K562 (cell line): ENCODE measurements at regions not wholly inside any gene's neighbourhood (a gene's known extent, or its start where the extent isn't known, plus 50 kb on each side); places are given as distances from the start of the nearest gene placed in this dataset.

Source experiments
- ATAC-seq: fragments of 200-7000 bp; cut with Tn5 transposase; 3 replicates; pipeline ENCODE4 v1.9.1; 2020; ENCODE audit warnings: moderate library complexity
- BruUV-seq: library from RNA; stranded (reverse); fragments of 400-500 nt; replicated peaks from 2 replicates; lab custom pipeline; 2021; lab: Mats Ljungman, UMichigan
- CTCF ChIA-PET: fragments of 300-600 bp; formaldehyde crosslinking; extraction: SDS; loops from one replicate; lab custom pipeline; 2021; ENCODE audit warnings: low intra/inter-chr PET ratio; lab: Yijun Ruan, JAX
- POLR2A ChIA-PET: fragments of 300-600, 350-650 bp; sonication (Branson Sonifier 250); formaldehyde crosslinking; extraction: SDS; loops from one replicate; lab custom pipeline; 2021; ENCODE audit warnings: antibody characterized with exemption, inconsistent platforms; lab: Yijun Ruan, JAX
- DNase-seq, 4 experiments: peaks; one replicate each; pipeline versions ENCODE4 v3.0.0 to v3.0.0-alpha.2; 2011 to 2018; ENCODE audit warnings: low spot score in 3 of 4, mixed read lengths in 3 of 4; ENCODE audit errors: extremely low read depth in 1 of 4
- FAIRE-seq: peaks from 2 replicates; lab custom pipeline; 2011; peaks lifted over from hg19 to GRCh38; lab: Jason Lieb, UNC
- H2AFZ ChIP-seq: 2 replicates; pipeline ENCODE4 v1.6.0; 2011; ENCODE audit warnings: low read depth, low read length, control low read depth, inconsistent platforms
- H3K27ac ChIP-seq: fragments of 200-600 bp; 3 replicates; pipeline ENCODE4 v1.8.0; 2011; ENCODE audit warnings: low read depth, mild to moderate bottlenecking, control low read depth, inconsistent platforms, low read length, moderate library complexity, mixed read lengths; ENCODE audit errors: extremely low read depth
- H3K27me3 ChIP-seq, 2 experiments: fragments of 300-600 bp in 1 of 2; 2 replicates in 1 of 2; 3 replicates in 1 of 2; pipeline versions ENCODE4 v1.6.0 to v1.8.0; 2011; ENCODE audit warnings: inconsistent platforms in 2 of 2, low read length in 2 of 2, mild to moderate bottlenecking in 1 of 2, mixed read lengths in 1 of 2, moderate library complexity in 1 of 2; ENCODE audit not compliant: control insufficient read depth in 2 of 2, insufficient read depth in 2 of 2
- H3K36me3 ChIP-seq: fragments of 300-600 bp; 3 replicates; pipeline ENCODE4 v1.8.0; 2011; ENCODE audit warnings: mild to moderate bottlenecking, low read length, inconsistent platforms; ENCODE audit not compliant: control insufficient read depth, insufficient read depth
- H3K4me1 ChIP-seq, 2 experiments: fragments of 200-600 bp in 1 of 2; replicated peaks in 1 of 2; 2 replicates in 1 of 2; 3 replicates in 1 of 2; pipeline versions ENCODE4 v1.5.1 to v1.8.0; 2011; ENCODE audit warnings: inconsistent platforms in 2 of 2, low read length in 2 of 2, mild to moderate bottlenecking in 1 of 2, mixed read lengths in 1 of 2, moderate library complexity in 1 of 2; ENCODE audit not compliant: control insufficient read depth in 2 of 2, insufficient read depth in 2 of 2
- H3K4me2 ChIP-seq: 2 replicates; pipeline ENCODE4 v1.6.1; 2011; ENCODE audit warnings: low read length, control low read depth, inconsistent platforms, mixed read lengths; ENCODE audit not compliant: insufficient read depth
- H3K4me3 ChIP-seq: fragments of 200-600 bp; sonication (generic), shearing (Covaris generic); 2 replicates; pipeline ENCODE4 v1.5.1; 2016; ENCODE audit warnings: control low read depth, inconsistent platforms
- H3K79me2 ChIP-seq: fragments of 200-600 bp; 3 replicates; pipeline ENCODE4 v1.8.0; 2011; ENCODE audit warnings: low read length, inconsistent platforms; ENCODE audit not compliant: control insufficient read depth, insufficient read depth
- H3K9ac ChIP-seq, 2 experiments: 2 replicates each; pipeline versions ENCODE4 v1.6.0 to v1.6.1; 2011; ENCODE audit warnings: low read depth in 2 of 2, low read length in 2 of 2, control low read depth in 1 of 2, inconsistent platforms in 1 of 2, mild to moderate bottlenecking in 1 of 2, mixed read lengths in 1 of 2; ENCODE audit not compliant: insufficient read depth in 1 of 2
- H3K9me1 ChIP-seq: one replicate; pipeline ENCODE4 v1.6.0; 2011; ENCODE audit warnings: inconsistent platforms, mild to moderate bottlenecking, low read length, moderate library complexity; ENCODE audit not compliant: control insufficient read depth, insufficient read depth
- H3K9me3 ChIP-seq: replicated peaks from 2 replicates; pipeline ENCODE4 v1.5.1; 2011; ENCODE audit warnings: low read depth, low read length, inconsistent platforms; ENCODE audit not compliant: control insufficient read depth, insufficient read depth
- H4K20me1 ChIP-seq: replicated peaks from 2 replicates; pipeline ENCODE4 v1.6.1; 2011; ENCODE audit warnings: low read length, inconsistent platforms, mixed read lengths; ENCODE audit not compliant: control insufficient read depth, insufficient read depth
- CBFA2T3 ChIP-seq: fragments of 450-650 bp; IDR thresholded peaks from 2 replicates; pipeline ENCODE4 v1.6.1; 2017
- CHD1 ChIP-seq: fragments of 200-600 bp; sonication (generic); IDR thresholded peaks from one replicate; pipeline ENCODE4 v1.6.1; 2012; ENCODE audit warnings: mild to moderate bottlenecking, moderate library complexity, low read length, inconsistent platforms
- DIDO1 ChIP-seq: fragments of 450-650 bp; IDR thresholded peaks from 2 replicates; pipeline ENCODE4 v1.6.1; 2016; ENCODE audit warnings: low read depth, missing biosample characterization, missing genetic modification characterization
- GTF2E2 ChIP-seq: fragments of 200-800 bp; sonication (Bioruptor generic); IDR thresholded peaks from 2 replicates; pipeline ENCODE4 v1.6.1; 2016; ENCODE audit warnings: missing genetic modification characterization, missing compliant biosample characterization
- GTF3C2 ChIP-seq: IDR thresholded peaks from 3 replicates; pipeline ENCODE4 v1.6.1; 2011; ENCODE audit warnings: borderline replicate concordance, mild to moderate bottlenecking, moderate library complexity; ENCODE audit not compliant: insufficient read length; ENCODE audit errors: extremely low read depth
- HES1 ChIP-seq: fragments of 450-650 bp; IDR thresholded peaks from 2 replicates; pipeline ENCODE4 v1.6.1; 2016; ENCODE audit warnings: low read depth, mild to moderate bottlenecking, moderate library complexity
- MCM5 ChIP-seq: fragments of 450-650 bp; IDR thresholded peaks from 2 replicates; pipeline ENCODE4 v1.6.1; 2016; ENCODE audit warnings: low read depth
- RFX7 ChIP-seq: fragments of 250-450 bp; sonication (Bioruptor Pico); IDR thresholded peaks from 2 replicates; pipeline ENCODE4 v1.5.1; 2021; ENCODE audit warnings: mild to moderate bottlenecking
- SIN3B ChIP-seq: fragments of 450-650 bp; IDR thresholded peaks from 2 replicates; pipeline ENCODE4 v1.6.1; 2017; ENCODE audit warnings: low read depth, mild to moderate bottlenecking, moderate library complexity
- SMARCB1 ChIP-seq: IDR thresholded peaks from 2 replicates; pipeline ENCODE4 v1.6.1; 2011; ENCODE audit warnings: improper control_type of control experiment, low read depth; ENCODE audit not compliant: insufficient read length
- SRSF7 ChIP-seq: fragments of 200-400 bp; formaldehyde crosslinking; optimal IDR thresholded peaks from 2 replicates; pipeline ENCODE3; 2017; ENCODE audit warnings: mild to moderate bottlenecking, low read depth, low read length
- ZNF12 ChIP-seq: sonication (generic); formaldehyde crosslinking; IDR thresholded peaks from 2 replicates; pipeline ENCODE4 v1.4.0; 2020; ENCODE audit warnings: mild to moderate bottlenecking, missing genetic modification reagents
- ZNF311 ChIP-seq: fragments of 250-450 bp; sonication (Bioruptor Pico); IDR thresholded peaks from 2 replicates; pipeline ENCODE4 v1.4.0; 2020; ENCODE audit warnings: mild to moderate bottlenecking, moderate library complexity
- ZNF384 ChIP-seq: IDR thresholded peaks from 2 replicates; pipeline ENCODE4 v1.6.1; 2012; ENCODE audit warnings: low read depth, low read length, improper control_type of control experiment
- ZNF707 ChIP-seq: fragments of 250-450 bp; sonication (Bioruptor Pico); conservative IDR thresholded peaks from 2 replicates; pipeline ENCODE4 v1.8.0; 2022; ENCODE audit warnings: inconsistent platforms, mild to moderate bottlenecking, moderate library complexity
- WGBS: fragments of 100-300 bp; shearing (Covaris generic); methylation state at CpG from one replicate; pipeline ENCODE4 v1.1.6; 2016; ENCODE audit warnings: low coverage, mixed read lengths; ENCODE audit not compliant: insufficient coverage; ENCODE audit errors: missing lambda C conversion rate; 5-methylcytosine and 5-hydroxymethylcytosine counted together
- in situ Hi-C: fragments of 300-500 bp; cut with MboI; formaldehyde crosslinking; loops from 4 replicates; pipeline ENCODE4 v1.15.0; 2018; ENCODE audit warnings: inconsistent platforms, mixed read lengths
- intact Hi-C: fragments of 100-400 bp; cut with micrococcal nuclease; formaldehyde crosslinking; loops from 2 replicates; pipeline ENCODE4 v1.14.2; 2022

GRCh38 chr16:17568239-17568638 is 97.5 kb upstream of the XYLT1 start:
- Histone ChIP-seq H3K79me2 (no peaks in the 10 kb centered on the region), H3K4me3 (no peak overlapping the region), H3K27me3 (0 out of 5 replicates have a peak, but pooled peaks cover 0 to 9% of the 10 kb centered on the region in 2 experiments), H4K20me1 (no peaks in the 10 kb centered on the region), H3K9me1 (no peaks in the 10 kb centered on the region), H2AFZ (no peak overlapping the region), H3K4me2 (no peak overlapping the region), H3K27ac (no peak overlapping the region), H3K9me3 (no peaks in the 10 kb centered on the region), H3K36me3 (no peaks in the 10 kb centered on the region), H3K9ac (no peak overlapping the region), H3K4me1 (no peaks in the 10 kb centered on the region)
- FAIRE-seq (no peak), ATAC-seq (no peak), DNase-seq (no peak)
- ChIA-PET CTCF (no interaction called here), POLR2A (no interaction called here)
- intact Hi-C loops (no loop called here), in situ Hi-C loops (no loop called here)
- WGBS = 0% methylated on average over 7 of the region's 7 CpGs
- no TSS peak for BruUV-seq
- TF ChIP-seq CBFA2T3 = no peak
- TF ChIP-seq SRSF7 = no peak
- TF ChIP-seq RFX7 (CRISPR knock-in tag) = no peak
- no peak for TF ChIP-seq GTF3C2
- no peak for TF ChIP-seq DIDO1 (tag)
- no peak for TF ChIP-seq GTF2E2 (tag)
- no peak for TF ChIP-seq MCM5
- TF ChIP-seq CHD1 = no peak
- TF ChIP-seq HES1 = no peak
- TF ChIP-seq ZNF311 (CRISPR knock-in tag) = no peak
- TF ChIP-seq ZNF12 (CRISPR knock-in tag) = no peak
- no peak for TF ChIP-seq ZNF384
- TF ChIP-seq SIN3B = no peak
- TF ChIP-seq ZNF707 (CRISPR knock-in tag) = no peak
- no peak for TF ChIP-seq SMARCB1
